Endothelial cell of umbilical vein (primary cell): ENCODE measurements at regions not wholly inside any gene's neighbourhood (a gene's known extent, or its start where the extent isn't known, plus 50 kb on each side); places are given as distances from the start of the nearest gene placed in this dataset.

ENCODE experiments used
- CTCF ChIP-seq, 2 donors: IDR thresholded peaks; 1 replicate in 1 of 2; 2 replicates in 1 of 2; pipeline ENCODE4 v1.5.1; 2011; ENCODE audit warnings: low read length in 2 of 2, mild to moderate bottlenecking in 2 of 2, moderate library complexity in 2 of 2, control low read depth in 1 of 2, inconsistent platforms in 1 of 2, low read depth in 1 of 2; ENCODE audit not compliant: insufficient read depth in 1 of 2; ENCODE audit errors: extremely low read depth in 1 of 2
- EZH2 ChIP-seq: IDR thresholded peaks from 2 replicates; pipeline ENCODE4 v1.6.1; 2012; ENCODE audit warnings: borderline replicate concordance, low read depth, mild to moderate bottlenecking, moderate library complexity, low read length, inconsistent platforms; ENCODE audit not compliant: severe bottlenecking
- FOS ChIP-seq: IDR thresholded peaks from 2 replicates; pipeline ENCODE4 v1.6.1; 2011; ENCODE audit warnings: mild to moderate bottlenecking, low read length, moderate library complexity, borderline replicate concordance; ENCODE audit not compliant: insufficient read depth
- JUN ChIP-seq: IDR thresholded peaks from 2 replicates; pipeline ENCODE4 v1.6.1; 2011; ENCODE audit warnings: borderline replicate concordance, low read depth; ENCODE audit not compliant: insufficient read length, insufficient read depth
- MAX ChIP-seq: IDR thresholded peaks from 2 replicates; pipeline ENCODE4 v1.6.1; 2011; ENCODE audit not compliant: insufficient read depth, insufficient read length
- MYC ChIP-seq: IDR thresholded peaks from one replicate; pipeline ENCODE4 v1.6.1; 2011; ENCODE audit warnings: mild to moderate bottlenecking, low read depth, low read length
- POLR2A ChIP-seq: IDR thresholded peaks from 2 replicates; pipeline ENCODE4 v1.6.1; 2012; ENCODE audit warnings: low read depth, mild to moderate bottlenecking, control low read depth, low read length
- POLR2AphosphoS5 ChIP-seq: IDR thresholded peaks from 2 replicates; pipeline ENCODE4 v1.6.1; 2012; ENCODE audit warnings: low read depth, mild to moderate bottlenecking, control low read depth, low read length, moderate library complexity; ENCODE audit not compliant: insufficient read depth

DNA sequence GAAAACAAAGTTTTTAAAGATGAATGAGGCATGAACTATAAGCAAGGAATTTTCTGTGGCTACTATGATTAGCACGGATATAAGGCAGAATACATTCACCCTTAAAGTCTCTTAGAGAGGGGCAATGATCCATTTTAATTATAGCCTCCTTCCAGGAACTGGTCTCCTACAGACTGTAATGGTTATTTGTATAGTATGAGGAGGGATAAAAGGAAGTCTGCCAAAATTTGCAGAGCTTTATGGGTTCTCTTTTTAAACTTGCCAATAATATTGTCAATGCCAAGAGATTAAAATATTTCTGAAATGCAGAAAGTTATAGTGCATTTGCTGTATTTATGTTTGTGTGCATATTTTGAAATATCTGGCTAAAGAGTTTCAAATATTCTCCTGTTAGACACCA is 271.4 kb upstream of the LUZP2 start:
- no peak for TF ChIP-seq CTCF (IDR thresholded peaks at IDR 0.05; ENCODE audit: extremely low read depth in 1 of 2, insufficient read depth in 1 of 2, low read depth in 1 of 2, low read length in 2 of 2)
- TF ChIP-seq POLR2A = no peak
- no peak for TF ChIP-seq POLR2AphosphoS5
- no peak for TF ChIP-seq EZH2
- no peak for TF ChIP-seq MAX
- TF ChIP-seq FOS = no peak
- no peak for TF ChIP-seq JUN
- TF ChIP-seq MYC = no peak
